HG03521 (cell line): ENCODE measurements at regions not wholly inside any gene's neighbourhood (a gene's known extent, or its start where the extent isn't known, plus 50 kb on each side); places are given as distances from the start of the nearest gene placed in this dataset.
"Not testable (repeated sequence)": the region's sequence is repeated elsewhere in the genome, so short reads cannot be mapped to it uniquely, and the experiment has no call there.

Experiments used
- ATAC-seq: cut with Tn5 transposase; IDR thresholded peaks from one replicate; pipeline ENCODE4 v1.9.1; 2021; ENCODE audit warnings: mild to moderate bottlenecking, moderate library complexity; ENCODE audit not compliant: unreplicated experiment

- not testable (repeated sequence) for ATAC-seq
Measured at GRCh38 chrY:3367535-3367934, 211.3 kb upstream of the TGIF2LY start.

DNA sequence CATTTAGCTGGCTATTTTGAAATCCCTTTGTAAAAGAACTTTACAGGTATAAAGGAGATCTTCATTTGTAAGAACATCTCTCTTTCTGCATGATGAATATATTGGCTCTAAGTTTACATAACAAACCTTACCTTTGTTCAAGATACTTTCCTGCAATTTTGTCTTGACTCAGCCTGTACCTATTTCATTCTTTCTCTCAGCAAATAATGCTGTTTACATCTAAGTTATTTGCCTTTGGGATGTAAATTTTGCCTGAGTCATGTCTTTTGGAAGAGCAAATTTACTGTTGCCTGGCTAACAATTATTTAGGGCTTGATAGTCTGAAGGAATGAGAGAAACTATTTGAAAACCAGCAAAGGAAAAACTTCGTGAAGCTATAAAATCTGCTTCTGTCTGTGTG is 210.4 kb upstream of the TGIF2LY start:
- not testable (repeated sequence) for ATAC-seq

DNA sequence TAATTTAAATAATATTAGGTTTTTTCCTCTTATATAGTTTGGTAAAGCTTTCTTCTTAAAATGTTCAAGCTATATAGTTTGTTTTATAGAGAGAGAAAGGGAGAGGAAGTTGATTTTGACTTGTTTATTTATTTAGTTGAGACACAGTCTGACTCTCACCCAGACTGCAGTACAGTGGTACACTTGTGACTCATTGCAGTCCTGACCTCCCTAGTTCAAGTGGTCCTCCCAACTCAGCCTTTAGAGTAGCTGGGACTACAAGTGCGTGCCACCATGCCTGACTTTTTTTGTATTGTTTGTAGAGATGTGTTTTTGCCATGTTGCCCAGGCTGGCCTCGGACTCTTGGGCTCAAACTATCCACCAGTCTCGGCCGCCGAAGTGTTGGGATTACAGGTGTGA is 187.4 kb upstream of the TGIF2LY start:
- ATAC-seq = not testable (repeated sequence)

- not testable (repeated sequence) for ATAC-seq
Measured at GRCh38 chrY:3404241-3404640, 174.6 kb upstream of the TGIF2LY start.

- ATAC-seq = not testable (repeated sequence)
Measured at GRCh38 chrY:3405585-3405984, 173.3 kb upstream of the TGIF2LY start.

- ATAC-seq = not testable (repeated sequence)
Measured at GRCh38 chrY:3406896-3407452, 171.9 kb upstream of the TGIF2LY start.

- ATAC-seq = not testable (repeated sequence)
Measured at GRCh38 chrY:3410322-3410892, 168.5 kb upstream of the TGIF2LY start.
